GM21723 (cell line): ENCODE measurements at regions not wholly inside any gene's neighbourhood (a gene's known extent, or its start where the extent isn't known, plus 50 kb on each side); places are given as distances from the start of the nearest gene placed in this dataset.
"Not testable (repeated sequence)": the region's sequence is repeated elsewhere in the genome, so short reads cannot be mapped to it uniquely, and the experiment has no call there.

Source experiments
- ATAC-seq: cut with Tn5 transposase; IDR thresholded peaks from one replicate; pipeline ENCODE4 v1.9.1; 2021; ENCODE audit warnings: mild to moderate bottlenecking, moderate library complexity; ENCODE audit not compliant: unreplicated experiment

DNA sequence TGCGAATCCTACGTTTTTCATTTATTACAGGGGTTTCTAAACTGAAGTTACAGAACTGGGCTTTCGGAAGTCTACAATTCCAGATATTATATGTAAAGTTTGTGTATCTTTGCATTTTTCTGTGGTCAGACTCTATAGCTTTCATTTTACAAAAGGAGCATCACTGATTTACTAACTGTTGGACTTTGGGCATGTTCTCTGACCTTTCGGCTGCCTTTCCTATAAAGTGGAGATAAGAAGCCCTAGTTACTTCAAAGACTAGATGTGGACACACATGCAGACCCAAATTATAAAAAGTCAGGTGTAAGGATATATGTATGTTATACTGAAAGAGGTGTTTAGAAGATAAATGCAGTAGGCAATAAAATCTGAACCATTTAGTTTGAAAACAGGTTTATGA, 126.6 kb upstream of the PRKCQ start:
- no peak for ATAC-seq

DNA sequence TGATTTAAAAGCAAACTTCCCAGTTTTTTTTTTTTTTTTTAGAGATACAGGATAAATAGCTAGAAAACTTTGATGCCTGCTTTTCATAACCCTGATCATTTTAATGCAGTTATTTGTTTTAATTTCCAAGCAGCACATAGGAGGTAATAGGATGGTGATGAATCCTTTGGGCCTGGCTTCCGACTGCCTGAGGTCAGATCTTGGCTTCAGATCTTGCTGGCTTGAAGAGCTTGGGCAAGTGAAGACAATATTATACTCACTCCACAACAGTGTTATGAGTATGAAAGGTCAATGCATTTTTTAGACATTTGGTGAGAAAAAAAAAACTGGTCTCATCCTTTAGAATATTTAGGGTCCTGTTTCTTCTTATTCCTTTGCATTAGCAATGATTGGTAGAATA, 124.8 kb upstream of the PRKCQ start:
- ATAC-seq = no peak

DNA sequence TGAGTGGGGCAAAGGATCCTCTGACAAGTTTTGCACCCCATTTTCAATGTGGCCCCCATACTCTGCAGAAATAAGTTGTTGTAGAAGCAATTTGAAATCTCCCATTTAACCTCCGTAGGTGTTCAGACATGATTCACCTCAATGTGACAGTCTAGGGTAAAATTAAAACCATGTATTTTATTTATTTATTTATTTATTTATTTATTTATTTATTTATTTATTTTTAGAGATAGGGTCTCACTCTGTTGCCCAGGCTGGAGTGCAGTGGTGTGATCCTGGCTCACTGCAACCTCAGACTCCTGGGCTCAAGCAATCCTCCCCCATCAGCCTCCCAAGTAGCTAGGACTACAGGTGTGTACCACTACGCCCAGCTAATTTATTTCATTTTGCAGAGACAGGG, 122.8 kb upstream of the PRKCQ start:
- not testable (repeated sequence) for ATAC-seq

DNA sequence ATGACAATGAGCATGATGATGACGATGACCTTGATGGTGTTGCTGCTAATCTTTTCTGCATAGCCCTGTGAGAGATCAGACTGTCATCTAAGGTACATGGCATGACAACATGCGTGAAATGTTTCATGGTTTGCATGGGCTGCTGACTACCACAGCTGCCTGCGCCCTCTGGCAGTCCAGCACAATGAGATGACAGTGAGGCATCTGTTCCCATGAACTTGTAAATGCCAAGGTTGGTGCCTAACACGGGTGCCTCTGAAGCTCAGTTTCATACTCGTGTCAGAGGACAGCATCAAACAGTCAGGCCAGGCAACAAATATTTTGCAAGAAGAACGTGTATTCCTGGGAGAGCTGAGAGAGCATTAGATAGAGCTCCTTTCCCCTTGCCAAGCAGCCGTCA, 122.0 kb upstream of the PRKCQ start:
- no peak for ATAC-seq

DNA sequence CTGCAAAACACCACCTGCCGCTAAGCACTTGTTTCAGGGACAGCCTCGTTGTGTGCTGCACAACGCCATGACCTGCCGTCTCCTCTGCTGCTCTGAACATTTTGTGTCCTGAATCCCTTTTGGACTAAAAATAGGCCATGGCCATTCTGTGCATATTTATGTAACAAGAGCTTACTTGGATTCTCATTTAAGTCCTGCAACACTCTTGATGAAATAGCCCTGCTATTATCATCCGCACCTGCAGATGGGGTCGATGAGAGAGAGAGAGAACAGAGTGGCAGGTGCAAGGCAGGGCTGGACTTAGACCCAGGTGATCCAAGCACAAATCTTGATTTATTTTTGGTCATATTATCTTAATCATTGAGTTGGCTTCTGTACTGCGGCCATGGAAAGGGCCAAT, 121.2 kb upstream of the PRKCQ start:
- no peak for ATAC-seq

DNA sequence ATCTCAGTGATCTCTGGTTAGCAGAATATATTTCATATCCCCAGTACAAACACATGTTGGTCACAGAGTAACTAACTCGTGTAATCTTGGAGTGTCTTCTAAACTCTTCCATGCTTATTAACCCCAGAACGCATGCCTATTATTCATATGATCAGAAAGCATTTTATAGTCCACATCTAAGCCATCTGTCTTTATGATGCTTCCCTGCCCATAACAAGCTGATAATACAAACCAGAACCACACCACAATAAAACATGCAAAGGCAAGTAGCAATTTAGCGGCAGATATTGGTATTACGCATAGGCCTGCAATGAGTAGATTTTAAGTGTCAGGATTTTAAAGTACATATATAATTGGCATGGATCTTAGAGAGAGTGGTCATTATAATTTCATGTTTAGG, 120.0 kb upstream of the PRKCQ start:
- ATAC-seq = no peak

DNA sequence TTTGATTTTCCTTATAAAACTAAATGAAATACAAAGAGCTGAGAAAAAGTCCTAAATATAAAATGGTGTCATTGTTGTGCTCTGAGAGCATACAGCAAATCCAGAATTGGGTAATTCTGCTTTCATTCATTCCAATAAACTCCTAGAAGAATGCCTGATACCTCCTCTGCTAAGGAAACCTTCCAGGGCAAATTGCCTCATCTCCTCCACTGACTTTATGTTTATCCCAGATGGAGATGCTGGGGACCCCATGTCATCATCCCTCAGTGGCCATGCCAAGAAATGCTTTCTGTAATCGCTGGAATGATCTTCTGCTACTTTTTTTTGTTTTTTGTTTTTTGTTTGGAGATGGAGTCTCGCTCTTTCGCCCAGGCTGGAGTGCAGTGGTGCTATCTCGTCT, 119.3 kb upstream of the PRKCQ start:
- no peak for ATAC-seq

DNA sequence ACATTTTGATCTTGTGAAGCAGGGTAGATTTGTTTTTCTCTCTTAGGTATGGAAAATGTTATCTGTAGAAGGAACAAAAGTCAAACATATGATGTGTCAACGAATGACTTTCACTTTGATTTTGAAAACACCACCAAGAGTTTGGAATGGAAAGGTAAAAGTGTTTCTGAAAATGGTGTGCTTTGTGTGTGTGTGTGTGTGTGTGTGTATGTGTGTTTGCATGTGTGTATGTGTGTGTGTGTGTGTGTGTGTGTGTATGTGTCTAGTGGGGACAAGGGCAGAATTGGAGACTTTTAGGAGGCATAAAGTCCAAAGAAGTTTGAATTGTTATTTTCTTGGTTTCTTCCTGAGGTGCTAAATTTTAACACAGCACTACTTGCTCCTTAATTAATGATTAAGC, 115.4 kb upstream of the PRKCQ start:
- no peak for ATAC-seq

DNA sequence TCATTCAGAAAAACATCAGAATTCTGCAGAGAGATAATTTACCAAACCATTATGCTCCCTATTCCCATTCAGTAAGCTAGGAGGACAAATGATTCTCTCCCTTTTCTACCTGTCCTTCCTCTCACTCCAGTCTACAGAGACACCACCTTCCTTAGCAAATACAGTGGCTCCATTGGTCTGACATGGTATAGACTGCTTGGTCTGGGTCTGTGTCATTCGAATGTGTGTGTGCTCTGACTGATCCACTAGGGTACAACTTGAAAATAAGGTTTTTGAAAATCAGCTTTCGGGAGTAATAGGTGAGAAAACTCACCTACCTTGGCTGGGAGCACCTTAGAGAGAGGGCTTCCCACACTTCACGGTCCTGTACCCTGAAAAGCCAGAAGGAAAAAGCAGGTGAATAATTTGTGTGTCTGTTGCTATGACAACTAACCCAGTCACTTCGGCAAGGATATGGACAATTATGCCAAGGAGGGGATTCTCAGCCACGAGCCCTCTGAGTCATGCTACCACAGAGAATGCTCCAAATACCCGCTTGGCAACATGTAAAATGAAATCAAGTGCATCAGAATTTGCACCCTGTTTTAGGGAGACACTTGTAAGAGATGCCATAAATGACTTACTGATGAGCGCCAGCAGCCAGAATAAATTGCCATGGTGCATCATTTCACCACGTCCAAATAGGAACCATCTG, 114.5 kb upstream of the PRKCQ start:
- ATAC-seq = no peak

DNA sequence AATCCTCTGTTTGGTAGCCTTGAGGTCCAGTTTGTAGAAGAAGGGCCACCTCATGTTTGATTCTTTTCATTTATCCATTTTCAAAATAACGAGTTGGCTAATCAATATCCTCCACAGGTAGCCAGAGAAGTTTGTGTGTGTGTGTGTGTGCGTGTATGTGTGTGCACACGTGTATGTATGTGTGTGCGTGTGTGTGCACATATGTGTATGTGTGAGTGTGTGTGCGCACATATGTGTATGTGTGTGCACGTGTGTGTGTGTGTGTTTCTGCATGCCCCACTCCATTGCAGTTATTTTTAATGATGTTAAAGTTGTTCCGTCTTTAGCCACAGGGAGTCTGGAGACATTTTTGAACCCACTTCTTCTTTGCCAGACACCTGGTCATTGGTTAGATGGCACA, 112.8 kb upstream of the PRKCQ start:
- no peak for ATAC-seq

DNA sequence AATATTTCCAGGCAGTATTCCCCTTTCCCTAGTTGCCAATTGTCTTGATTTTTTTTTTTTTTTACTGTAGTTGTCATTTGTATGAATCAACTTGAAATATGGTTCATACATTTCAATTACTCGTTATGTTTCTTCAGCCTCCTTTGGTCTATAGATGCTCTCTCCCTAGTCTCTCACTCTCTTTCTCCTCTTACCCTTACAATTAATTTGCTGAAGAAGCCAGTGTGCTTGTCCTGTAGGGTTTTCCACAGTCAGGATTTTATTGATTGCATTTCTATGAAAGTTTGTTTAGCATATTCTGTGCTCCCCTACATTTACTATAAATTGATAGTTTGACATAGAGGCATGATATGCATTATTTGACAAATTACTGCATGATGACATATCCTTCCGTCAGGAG, 112.0 kb upstream of the PRKCQ start:
- no peak for ATAC-seq

DNA sequence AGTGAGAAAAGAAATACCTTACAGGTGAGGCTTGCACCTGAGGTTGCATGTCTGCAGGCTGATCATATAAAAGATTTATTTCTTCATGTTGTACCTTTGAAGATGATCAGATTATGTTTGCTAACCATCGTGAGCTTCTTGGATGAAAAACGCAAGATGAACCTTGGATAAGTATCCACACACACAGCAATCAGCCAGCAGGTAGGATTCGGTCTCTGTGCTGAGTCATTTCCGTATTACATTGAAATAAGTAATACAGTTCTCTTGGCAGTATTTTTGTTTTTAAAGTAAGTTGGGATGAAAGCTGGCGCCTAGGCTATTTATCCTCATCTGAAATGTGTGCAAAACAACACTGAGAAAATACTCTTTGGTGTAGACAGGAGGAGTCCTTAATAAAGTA, 109.0 kb upstream of the PRKCQ start:
- no peak for ATAC-seq

DNA sequence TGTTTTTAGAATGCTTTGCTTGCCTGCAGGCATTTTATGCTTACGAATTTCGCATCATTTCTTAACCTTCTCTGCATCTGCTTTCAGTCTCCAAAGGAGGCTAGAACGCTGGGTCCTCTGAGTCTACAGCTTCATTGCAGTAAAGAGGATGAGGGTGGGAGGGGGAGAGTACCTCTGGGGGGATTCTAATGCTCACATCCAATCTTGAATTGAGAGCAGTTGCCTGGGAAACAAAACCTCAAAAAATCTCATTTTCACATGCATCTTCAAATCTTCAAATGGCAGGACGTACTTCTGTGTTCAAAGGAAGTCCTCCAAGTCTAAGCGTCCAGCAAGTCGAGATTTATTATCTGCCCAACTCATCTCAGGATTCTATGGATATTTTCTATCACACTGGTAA, 100.7 kb upstream of the PRKCQ start:
- ATAC-seq = no peak

DNA sequence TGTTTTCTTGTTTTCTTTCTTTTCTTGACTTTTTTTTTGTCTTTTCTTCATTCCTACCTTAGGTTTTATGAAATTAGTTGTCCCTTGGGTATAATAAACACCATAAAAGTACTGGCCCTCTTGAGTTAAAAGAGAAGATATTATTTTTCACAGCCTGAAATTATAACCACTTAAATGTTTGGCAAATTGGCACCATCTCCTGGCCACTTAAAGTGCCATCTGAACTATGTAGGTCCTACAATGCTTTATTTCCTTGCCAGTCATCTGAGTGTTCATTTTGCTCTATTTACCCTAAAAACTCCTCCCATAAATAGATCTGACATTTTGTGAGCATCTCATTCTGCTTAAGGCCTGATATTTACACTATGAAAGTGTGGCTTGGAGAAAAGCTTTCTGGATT, 98.9 kb upstream of the PRKCQ start:
- no peak for ATAC-seq

DNA sequence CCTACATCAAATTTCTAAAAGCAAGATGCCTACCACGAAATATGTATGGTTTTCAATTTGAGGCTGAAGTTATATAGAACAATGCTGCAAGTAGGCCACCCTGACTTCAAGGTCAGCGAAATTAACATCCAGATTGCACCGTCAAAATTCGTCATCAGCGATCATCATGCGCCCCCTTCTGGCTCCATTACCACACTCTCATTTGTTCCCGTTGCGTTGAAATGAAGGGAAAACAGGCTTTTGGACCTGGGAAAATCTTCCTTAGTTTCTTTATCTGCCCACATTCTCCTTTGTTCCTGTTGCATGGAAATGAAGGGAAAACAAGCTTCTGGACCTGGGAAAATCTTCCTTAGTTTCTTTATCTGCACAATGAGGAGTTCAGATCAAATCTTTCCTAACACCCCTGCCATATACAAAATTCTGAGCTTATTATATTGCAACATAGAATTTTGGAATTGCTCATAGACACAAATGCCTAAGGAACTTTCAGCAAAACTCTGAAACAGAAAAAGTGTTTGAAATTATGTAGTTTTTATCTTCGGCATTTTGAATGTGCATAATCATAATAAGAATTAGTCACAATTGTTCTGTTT, 98.2 kb upstream of the PRKCQ start:
- no peak for ATAC-seq

DNA sequence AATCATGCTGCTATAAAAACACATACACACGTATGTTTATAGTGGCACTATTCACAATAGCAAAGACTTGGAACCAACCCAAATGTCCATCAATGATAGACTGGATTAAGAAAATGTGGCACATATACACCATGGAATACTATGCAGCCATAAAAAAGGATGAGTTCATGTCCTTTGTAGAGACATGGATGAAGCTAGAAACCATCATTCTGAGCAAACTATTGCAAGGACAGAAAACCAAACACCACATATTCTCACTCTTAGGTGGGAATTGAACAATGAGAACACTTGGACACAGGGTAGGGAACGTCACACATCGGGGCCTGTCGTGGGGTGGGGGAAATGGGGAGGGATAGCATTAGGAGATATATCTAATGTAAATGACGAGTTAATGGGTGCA, 97.1 kb upstream of the PRKCQ start:
- ATAC-seq = not testable (repeated sequence)

DNA sequence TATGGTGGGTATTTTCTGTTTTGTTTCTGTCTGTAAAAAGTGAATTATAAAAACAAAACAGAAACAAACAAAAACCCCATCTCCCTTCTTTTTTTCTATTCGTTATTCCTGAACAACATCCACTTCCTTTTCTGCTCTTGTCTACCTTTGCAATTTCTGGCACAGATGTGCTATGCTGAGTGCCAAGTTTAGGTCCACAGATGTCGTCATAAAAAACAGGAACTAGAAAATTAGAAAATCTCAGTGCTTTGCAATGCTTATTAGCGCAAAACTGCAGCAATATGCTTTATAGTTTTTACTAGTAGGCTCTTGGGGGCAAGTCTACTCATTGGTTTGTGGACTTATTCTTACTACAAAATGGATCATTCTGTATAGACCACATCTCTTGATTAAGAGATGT, 94.2 kb upstream of the PRKCQ start:
- no peak for ATAC-seq

DNA sequence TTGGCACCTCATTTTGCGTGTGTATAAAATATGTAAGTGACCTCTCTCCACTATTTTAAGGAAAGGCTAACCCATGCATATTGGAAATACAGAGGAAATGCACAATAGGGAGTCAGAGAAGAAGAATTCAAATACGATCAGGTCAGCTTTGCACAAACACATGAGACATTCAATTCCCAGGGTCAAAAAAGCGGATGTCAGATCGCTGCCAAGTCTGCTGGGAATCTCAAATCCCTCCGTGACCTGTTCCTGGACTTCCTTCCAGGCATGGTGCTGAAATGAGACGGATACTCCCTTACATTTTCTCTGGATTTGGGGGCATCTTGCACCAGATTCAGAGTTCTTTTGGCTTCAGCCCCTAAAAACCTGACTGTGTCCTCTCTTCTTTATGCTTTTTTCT, 91.9 kb upstream of the PRKCQ start:
- ATAC-seq = no peak

DNA sequence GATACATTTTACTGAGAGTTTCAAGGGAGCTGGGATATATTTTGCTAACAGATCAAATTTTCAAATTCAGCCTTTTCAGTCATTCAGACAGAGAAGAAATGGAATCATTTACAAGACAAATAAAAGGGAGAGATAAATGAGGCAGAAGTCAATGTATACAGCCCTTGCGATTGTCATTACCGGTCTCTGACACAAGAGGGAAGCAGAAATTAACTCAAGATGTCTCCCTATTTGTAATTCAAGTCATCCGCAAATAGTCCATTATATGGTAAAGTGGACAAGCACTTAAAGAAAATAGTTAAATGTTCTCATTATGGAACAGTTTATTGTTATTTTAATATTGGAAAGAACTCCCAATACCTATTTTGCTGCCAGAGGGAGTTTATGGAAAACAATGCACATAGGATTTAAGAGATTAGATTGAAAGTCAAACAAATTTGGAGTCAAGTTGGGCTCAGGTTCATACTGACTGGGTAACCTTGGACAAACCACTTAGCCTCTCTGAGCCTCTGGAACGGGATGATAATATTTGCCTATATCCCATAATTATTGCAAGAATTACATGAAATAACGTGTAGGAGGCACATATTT, 89.3 kb upstream of the PRKCQ start:
- ATAC-seq = no peak

DNA sequence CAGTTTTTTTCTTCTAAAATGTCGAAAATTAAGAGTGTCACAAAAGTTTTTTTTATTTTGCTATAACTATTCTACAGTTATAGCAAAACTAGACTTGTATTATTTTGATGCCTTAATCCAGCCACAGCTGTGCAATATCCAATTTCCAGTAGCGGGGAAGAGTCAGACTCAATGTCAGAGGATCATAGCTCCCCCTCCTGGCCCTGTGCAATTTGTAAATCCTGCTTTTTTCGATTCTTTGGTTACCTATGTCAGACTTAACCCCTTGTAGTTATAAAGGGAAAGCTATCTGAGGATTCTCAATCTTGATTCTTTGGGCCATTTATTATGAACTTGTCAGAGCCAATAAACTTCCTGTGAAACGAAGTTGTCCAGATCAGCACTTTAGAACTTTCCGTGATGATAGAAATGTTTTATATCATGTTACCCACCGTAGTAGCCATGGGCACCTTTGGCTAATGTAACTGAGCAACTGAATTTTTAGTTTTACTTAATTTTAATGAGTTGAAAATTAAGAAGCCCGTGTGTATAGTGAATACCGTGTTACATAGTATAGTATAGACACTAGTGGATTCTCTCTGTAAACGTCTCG, 87.7 kb upstream of the PRKCQ start:
- ATAC-seq = no peak

DNA sequence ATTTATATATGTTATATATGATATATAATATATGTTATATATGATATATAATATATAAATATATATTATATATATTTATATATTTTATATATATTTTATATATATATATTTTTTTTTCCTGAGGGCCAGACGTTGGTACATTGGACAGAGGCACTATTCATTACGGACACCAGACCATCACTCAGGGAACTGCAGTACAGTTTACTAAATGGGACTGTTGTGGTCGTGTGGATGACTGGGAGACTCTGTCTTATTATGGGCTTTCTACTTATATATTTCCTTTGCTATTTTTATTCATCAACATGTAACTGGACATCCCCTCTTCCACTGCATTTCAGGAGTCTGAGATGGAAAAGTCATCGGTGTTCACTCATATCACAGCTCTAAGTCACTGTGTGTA, 87.1 kb upstream of the PRKCQ start:
- ATAC-seq = no peak

DNA sequence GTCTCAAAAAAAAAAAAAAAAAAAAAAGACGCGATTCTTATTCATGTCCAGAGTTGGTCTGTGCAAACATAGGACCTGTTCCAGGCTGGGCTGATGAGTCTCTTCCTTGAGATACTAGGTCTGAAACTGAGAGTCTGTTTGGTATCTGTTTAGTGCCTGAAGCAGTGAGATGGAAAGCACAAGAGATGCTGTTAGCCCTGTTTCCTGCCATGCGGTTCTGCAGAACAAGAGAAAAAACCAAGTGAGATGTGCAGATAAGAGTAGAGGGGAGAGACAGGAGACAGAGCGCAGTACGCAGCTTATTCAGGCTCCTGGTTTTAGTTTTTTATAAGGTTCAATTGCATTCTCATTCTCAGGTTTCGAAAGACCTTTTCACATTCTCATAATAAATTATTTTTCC, 85.8 kb upstream of the PRKCQ start:
- ATAC-seq = no peak
